ENCODE measurements at regions not wholly inside any gene's neighbourhood (a gene's known extent, or its start where the extent isn't known, plus 50 kb on each side); places are given as distances from the start of the nearest gene placed in this dataset.

DNA sequence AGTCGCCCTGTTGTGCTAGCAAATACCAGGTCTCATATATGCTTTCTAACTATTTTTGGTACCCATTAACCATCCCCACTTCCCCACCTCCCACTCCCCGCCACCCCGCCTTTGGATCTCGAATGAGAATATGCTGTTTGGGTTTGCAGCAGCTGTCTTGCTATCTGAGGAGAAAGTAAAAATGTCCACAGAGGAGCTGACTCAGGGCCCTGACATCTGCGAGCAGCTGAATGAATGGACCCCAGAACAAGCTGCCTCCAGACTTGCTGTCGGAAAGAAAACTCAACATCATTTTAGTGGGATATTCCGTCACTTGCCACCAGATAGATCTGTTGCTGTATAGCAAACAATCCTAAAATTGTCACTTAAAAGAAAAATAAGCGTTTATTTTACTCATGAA, 103.7 kb downstream of the LINC00237 start:
- ChIA-PET POLR2A (no interaction called here), CTCF (ENCODE audit: low intra/inter-chr PET ratio, low total read pairs) (no interaction called here)
- ATAC-seq (no peak), DNase-seq (ENCODE audit: low spot score) (no peak), FAIRE-seq (no peak)
- no peak overlapping the region for H3K4me2 ChIP-seq (ENCODE audit: low read depth, low read length)
- H3K27ac ChIP-seq (ENCODE audit: extremely low read length, insufficient read depth, low read length) = no peak overlapping the region
- no peak overlapping the region for H3K9ac ChIP-seq (ENCODE audit: insufficient read depth, low read depth, low read length)
- intact Hi-C loops (cut with micrococcal nuclease; ENCODE audit: unreplicated experiment) = no loop called here
- no peak overlapping the region for H3K4me3 ChIP-seq (replicated peaks in 1 of 3; ENCODE audit: insufficient read depth in 1 of 3, low read depth in 2 of 3, low read length in 3 of 3)
- no peaks in the 10 kb centered on the region for H3K36me3 ChIP-seq (replicated peaks in 1 of 2; ENCODE audit: control insufficient read depth in 1 of 2, insufficient read depth in 2 of 2, low read length in 2 of 2)
- no peak overlapping the region for H2AFZ ChIP-seq (ENCODE audit: low read length)
- in situ Hi-C loops (cut with HindIII; ENCODE audit: extremely low pct_ligation_motif_present, low pct_unique_long_range_greater_than_20kb) = no loop called here
- 74% methylated on average over 8 of the region's 8 CpGs for WGBS (ENCODE audit: low lambda C conversion rate)
- peaks cover 33% of the 10 kb centered on the region for H3K4me1 ChIP-seq (ENCODE audit: insufficient read depth, low read length)
- no peaks in the 10 kb centered on the region for H3K27me3 ChIP-seq (ENCODE audit: control insufficient read depth in 1 of 2, insufficient read depth in 2 of 2, low read length in 2 of 2)
- H3K79me2 ChIP-seq (ENCODE audit: insufficient read depth, low read length) = no peaks in the 10 kb centered on the region
- H4K20me1 ChIP-seq (ENCODE audit: insufficient read depth, low read length) = no peaks in the 10 kb centered on the region
- H3K9me3 ChIP-seq (ENCODE audit: low read length) = no peaks in the 10 kb centered on the region
- TF ChIP-seq ZNF552 (CRISPR knock-in tag; IDR thresholded peaks at IDR 0.05; ENCODE audit: borderline replicate concordance) (no peak), HNRNPK (IDR thresholded peaks at IDR 0.05; ENCODE audit: low read depth, low read length, poor library complexity, severe bottlenecking) (peak; percentile 57)
- no TSS peak for BruUV-seq (replicated peaks)

DNA sequence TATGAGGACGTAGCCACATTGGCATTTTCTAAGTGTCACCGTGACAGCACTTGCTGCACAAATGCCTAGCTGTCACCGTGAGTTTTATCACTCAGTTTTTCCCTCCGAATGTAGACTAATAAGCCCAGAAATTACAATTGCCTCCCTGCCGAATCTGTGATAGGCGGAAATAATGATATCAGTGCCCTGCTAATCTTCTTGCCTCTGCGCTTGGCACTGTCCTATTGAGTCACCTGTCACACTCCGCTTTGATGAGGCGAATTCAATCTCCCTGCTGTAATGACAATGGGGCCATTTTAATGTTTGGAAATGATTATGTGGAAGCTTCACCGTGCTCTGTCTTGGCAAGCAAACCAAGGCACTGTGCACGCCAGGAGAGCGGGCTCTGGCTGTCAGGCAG, 112.8 kb downstream of the LINC00237 start:
- intact Hi-C loops (cut with micrococcal nuclease; ENCODE audit: unreplicated experiment) (no loop called here), in situ Hi-C loops (cut with HindIII; ENCODE audit: extremely low pct_ligation_motif_present, low pct_unique_long_range_greater_than_20kb) (no loop called here)
- no peaks in the 10 kb centered on the region for H3K79me2 ChIP-seq (ENCODE audit: insufficient read depth, low read length)
- CTCF ChIA-PET (ENCODE audit: low intra/inter-chr PET ratio, low total read pairs) = no interaction called here
- 69% methylated on average over 12 of the region's 12 CpGs for WGBS (ENCODE audit: low lambda C conversion rate)
- no peak overlapping the region for H3K4me2 ChIP-seq (ENCODE audit: low read depth, low read length)
- FAIRE-seq (no peak), ATAC-seq (no peak), DNase-seq (ENCODE audit: low spot score) (no peak)
- TF ChIP-seq RNF2 (conservative IDR thresholded peaks at IDR 0.05; ENCODE audit: low read depth) (no peak), ZBTB21 (CRISPR knock-in tag; IDR thresholded peaks at IDR 0.05) (no peak), PCBP1 (IDR thresholded peaks at IDR 0.05; ENCODE audit: borderline replicate concordance, low read depth, low read length) (no peak)
- TF ChIP-seq, protein P1, sequence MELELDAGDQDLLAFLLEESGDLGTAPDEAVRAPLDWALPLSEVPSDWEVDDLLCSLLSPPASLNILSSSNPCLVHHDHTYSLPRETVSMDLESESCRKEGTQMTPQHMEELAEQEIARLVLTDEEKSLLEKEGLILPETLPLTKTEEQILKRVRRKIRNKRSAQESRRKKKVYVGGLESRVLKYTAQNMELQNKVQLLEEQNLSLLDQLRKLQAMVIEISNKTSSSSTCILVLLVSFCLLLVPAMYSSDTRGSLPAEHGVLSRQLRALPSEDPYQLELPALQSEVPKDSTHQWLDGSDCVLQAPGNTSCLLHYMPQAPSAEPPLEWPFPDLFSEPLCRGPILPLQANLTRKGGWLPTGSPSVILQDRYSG (CRISPR knock-in tag; IDR thresholded peaks at IDR 0.05) = no peak
- POLR2A ChIA-PET = no interaction called here
- peaks cover 4 to 22% of the 10 kb centered on the region in 2 experiments; a peak in 4 of 5 replicates for H3K27me3 ChIP-seq (ENCODE audit: control insufficient read depth in 1 of 2, insufficient read depth in 2 of 2, low read length in 2 of 2)
- H3K27ac ChIP-seq (ENCODE audit: extremely low read length, insufficient read depth, low read length) = no peak overlapping the region
- no peaks in the 10 kb centered on the region for H4K20me1 ChIP-seq (ENCODE audit: insufficient read depth, low read length)
- H3K4me1 ChIP-seq (ENCODE audit: insufficient read depth, low read length) = peaks cover 4% of the 10 kb centered on the region
- no peak overlapping the region for H3K9ac ChIP-seq (ENCODE audit: insufficient read depth, low read depth, low read length)
- H2AFZ ChIP-seq (ENCODE audit: low read length) = no peak overlapping the region
- no TSS peak for BruUV-seq (replicated peaks)
- H3K36me3 ChIP-seq (replicated peaks in 1 of 2; ENCODE audit: control insufficient read depth in 1 of 2, insufficient read depth in 2 of 2, low read length in 2 of 2) = no peaks in the 10 kb centered on the region
- no peak overlapping the region for H3K4me3 ChIP-seq (replicated peaks in 1 of 3; ENCODE audit: insufficient read depth in 1 of 3, low read depth in 2 of 3, low read length in 3 of 3)
- H3K9me3 ChIP-seq (ENCODE audit: low read length) = no peaks in the 10 kb centered on the region
